H1 (cell line): ENCODE measurements at regions not wholly inside any gene's neighbourhood (a gene's known extent, or its start where the extent isn't known, plus 50 kb on each side); places are given as distances from the start of the nearest gene placed in this dataset.

Experiments used
- CTCF ChIA-PET: fragments of 300-600 bp; sonication (Branson Sonifier 250); formaldehyde crosslinking; loops from one replicate; lab custom pipeline; 2021; ENCODE audit not compliant: partially characterized antibody; lab: Charles Lee
- POLR2A ChIA-PET: fragments of 300-600 bp; sonication (Branson Sonifier 250); formaldehyde crosslinking; loops from one replicate; lab custom pipeline; 2021; ENCODE audit warnings: inconsistent platforms; ENCODE audit not compliant: partially characterized antibody; lab: Charles Lee
- DNase-seq, 2 experiments: peaks; one replicate each; pipeline versions ENCODE4 v3.0.0 to v3.0.0-alpha.2; 2010 to 2022; ENCODE audit warnings: low spot score in 2 of 2, low read depth in 1 of 2, mixed read lengths in 1 of 2
- FAIRE-seq: peaks from 2 replicates; lab custom pipeline; 2011; peaks lifted over from hg19 to GRCh38; lab: Jason Lieb, UNC
- H2AFZ ChIP-seq: 2 replicates; pipeline ENCODE4 v1.8.1; 2012; ENCODE audit warnings: low read length, inconsistent platforms
- H2AK5ac ChIP-seq: 2 replicates; pipeline ENCODE4 v1.6.1; 2013; ENCODE audit warnings: low read depth, low read length
- H2BK120ac ChIP-seq: replicated peaks from 2 replicates; pipeline ENCODE3; 2013; ENCODE audit warnings: low read depth, low read length, inconsistent platforms
- H2BK12ac ChIP-seq: 2 replicates; pipeline ENCODE4 v1.6.1; 2013; ENCODE audit warnings: low read depth, low read length
- H2BK15ac ChIP-seq: 2 replicates; pipeline ENCODE4 v1.6.1; 2013; ENCODE audit warnings: low read length
- H2BK20ac ChIP-seq: 2 replicates; pipeline ENCODE4 v1.6.1; 2013; ENCODE audit warnings: low read length
- H2BK5ac ChIP-seq: 2 replicates; pipeline ENCODE4 v1.6.1; 2013; ENCODE audit warnings: low read depth, low read length
- H3K14ac ChIP-seq: 2 replicates; pipeline ENCODE4 v1.6.1; 2013; ENCODE audit warnings: inconsistent platforms; ENCODE audit not compliant: insufficient read length
- H3K18ac ChIP-seq: 2 replicates; pipeline ENCODE4 v1.6.1; 2013; ENCODE audit warnings: low read length; ENCODE audit errors: extremely low read depth
- H3K23ac ChIP-seq: 2 replicates; pipeline ENCODE4 v1.6.1; 2013; ENCODE audit warnings: inconsistent platforms; ENCODE audit not compliant: insufficient read length
- H3K23me2 ChIP-seq: 2 replicates; pipeline ENCODE4 v1.6.1; 2013; ENCODE audit warnings: low read depth, low read length
- H3K27ac ChIP-seq: 2 replicates; pipeline ENCODE4 v1.6.1; 2011; ENCODE audit warnings: low read depth, low read length, inconsistent platforms
- H3K27me3 ChIP-seq, 4 experiments: replicated peaks in 1 of 4; 1 replicate in 1 of 4; 2 replicates in 3 of 4; pipeline versions ENCODE4 v1.6.1 to v1.8.1; 2011 to 2013; ENCODE audit warnings: low read length in 3 of 4, mild to moderate bottlenecking in 3 of 4, inconsistent platforms in 2 of 4, mixed read lengths in 2 of 4, moderate library complexity in 1 of 4; ENCODE audit not compliant: control insufficient read depth in 3 of 4, insufficient read depth in 3 of 4; ENCODE audit errors: extremely low read depth in 1 of 4
- H3K36me3 ChIP-seq, 4 experiments: 2 replicates each; pipeline versions ENCODE4 v1.6.1 to v1.8.1; 2011 to 2013; ENCODE audit warnings: mild to moderate bottlenecking in 4 of 4, low read length in 3 of 4, moderate library complexity in 2 of 4, control low read depth in 1 of 4, inconsistent platforms in 1 of 4; ENCODE audit not compliant: insufficient read depth in 4 of 4, control insufficient read depth in 2 of 4
- H3K4ac ChIP-seq: replicated peaks from 2 replicates; pipeline ENCODE3; 2013; ENCODE audit warnings: low read length, low read depth, mixed read lengths, inconsistent platforms; ENCODE audit not compliant: insufficient read length
- H3K4me1 ChIP-seq, 4 experiments: replicated peaks in 1 of 4; 1 replicate in 1 of 4; 2 replicates in 3 of 4; pipeline versions ENCODE4 v1.6.1 to v1.8.1; 2011 to 2013; ENCODE audit warnings: low read length in 3 of 4, inconsistent platforms in 2 of 4, mixed read lengths in 1 of 4; ENCODE audit not compliant: insufficient read depth in 4 of 4, control insufficient read depth in 3 of 4
- H3K4me2 ChIP-seq, 2 experiments: 2 replicates each; pipeline versions ENCODE4 v1.6.1 to v1.8.1; 2011 to 2013; ENCODE audit warnings: low read depth in 2 of 2, low read length in 2 of 2, control low read depth in 1 of 2, inconsistent platforms in 1 of 2, mild to moderate bottlenecking in 1 of 2; ENCODE audit not compliant: insufficient read depth in 1 of 2
- H3K4me3 ChIP-seq, 4 experiments: fragments of 200-600, 300-600 bp in 1 of 4; sonication (generic), shearing (Covaris generic), sonication (Bioruptor Twin) in 1 of 4; 2 replicates each; pipeline versions ENCODE4 v1.5.1 to v1.8.1; 2011 to 2016; ENCODE audit warnings: low read length in 4 of 4, low read depth in 3 of 4, control low read depth in 2 of 4, inconsistent platforms in 2 of 4, mild to moderate bottlenecking in 2 of 4, mixed read lengths in 1 of 4, moderate library complexity in 1 of 4; ENCODE audit not compliant: insufficient read depth in 2 of 4; ENCODE audit errors: extremely low read depth in 1 of 4
- H3K56ac ChIP-seq: replicated peaks from 2 replicates; pipeline ENCODE3; 2013; ENCODE audit warnings: low read depth, mild to moderate bottlenecking, mixed read lengths, low read length, inconsistent platforms; ENCODE audit not compliant: insufficient read length
- H3K79me1 ChIP-seq: 2 replicates; pipeline ENCODE4 v1.6.1; 2013; ENCODE audit warnings: low read depth, low read length, control low read depth
- H3K79me2 ChIP-seq, 2 experiments: 2 replicates each; pipeline versions ENCODE4 v1.6.1 to v1.8.1; 2012 to 2013; ENCODE audit warnings: low read length in 2 of 2, mild to moderate bottlenecking in 2 of 2, inconsistent platforms in 1 of 2; ENCODE audit not compliant: insufficient read depth in 2 of 2, control insufficient read depth in 1 of 2
- H3K9ac ChIP-seq, 4 experiments: replicated peaks in 1 of 4; 1 replicate in 1 of 4; 2 replicates in 3 of 4; pipeline versions ENCODE4 v1.6.1 to v1.8.1; 2011 to 2013; ENCODE audit warnings: low read depth in 3 of 4, low read length in 3 of 4, control low read depth in 2 of 4, mild to moderate bottlenecking in 2 of 4, moderate library complexity in 2 of 4, inconsistent platforms in 1 of 4; ENCODE audit errors: extremely low read depth in 1 of 4
- H3K9me3 ChIP-seq, 2 experiments: 2 replicates each; pipeline versions ENCODE4 v1.6.1 to v1.8.1; 2012 to 2013; ENCODE audit warnings: mild to moderate bottlenecking in 2 of 2, moderate library complexity in 2 of 2, control low read depth in 1 of 2, inconsistent platforms in 1 of 2, low read depth in 1 of 2, low read length in 1 of 2, mixed read lengths in 1 of 2; ENCODE audit not compliant: insufficient read depth in 2 of 2
- H4K20me1 ChIP-seq, 2 experiments: replicated peaks in 1 of 2; 2 replicates each; pipeline versions ENCODE3 to v1.8.1; 2011 to 2013; ENCODE audit warnings: inconsistent platforms in 2 of 2, low read length in 2 of 2, mild to moderate bottlenecking in 1 of 2; ENCODE audit not compliant: insufficient read depth in 2 of 2, control insufficient read depth in 1 of 2
- H4K5ac ChIP-seq: 2 replicates; pipeline ENCODE4 v1.6.1; 2013; ENCODE audit warnings: low read length, low read depth, mixed read lengths, inconsistent platforms; ENCODE audit not compliant: insufficient read length
- H4K8ac ChIP-seq: 2 replicates; pipeline ENCODE4 v1.8.0; 2013; ENCODE audit warnings: mild to moderate bottlenecking, moderate library complexity, low read length, inconsistent platforms; ENCODE audit not compliant: insufficient read depth; ENCODE audit errors: extremely low read depth
- H4K91ac ChIP-seq: replicated peaks from 2 replicates; pipeline ENCODE3; 2013; ENCODE audit warnings: low read length, mixed read lengths, inconsistent platforms; ENCODE audit not compliant: insufficient read length
- ASH2L ChIP-seq: fragments of 200-600, 300-600 bp; sonication (generic); IDR thresholded peaks from one replicate; pipeline ENCODE4 v1.7.1; 2017; ENCODE audit warnings: low read length
- BACH1 ChIP-seq: IDR thresholded peaks from 2 replicates; pipeline ENCODE4 v1.6.1; 2012; ENCODE audit warnings: low read length, improper control_type of control experiment
- CBX8 ChIP-seq: fragments of 300-800, 300-1000 bp; sonication (generic); IDR thresholded peaks from 2 replicates; pipeline ENCODE4 v1.7.1; 2016; ENCODE audit warnings: low read depth, low read length, borderline replicate concordance
- CEBPB ChIP-seq: IDR thresholded peaks from 2 replicates; pipeline ENCODE4 v1.6.1; 2012; ENCODE audit warnings: low read depth, low read length
- EP300 ChIP-seq, 2 experiments: IDR thresholded peaks; 1 replicate in 1 of 2; 2 replicates in 1 of 2; pipeline ENCODE4 v1.6.1; 2011 to 2012; ENCODE audit warnings: low read depth in 2 of 2, low read length in 2 of 2, mild to moderate bottlenecking in 2 of 2, borderline replicate concordance in 1 of 2, inconsistent platforms in 1 of 2, moderate library complexity in 1 of 2
- EZH2 ChIP-seq: fragments of 200-600 bp; sonication (generic); IDR thresholded peaks from 2 replicates; pipeline ENCODE4 v1.7.1; 2012; ENCODE audit warnings: low read depth, mild to moderate bottlenecking, moderate library complexity, low read length, inconsistent platforms; ENCODE audit not compliant: severe bottlenecking
- GTF2F1 ChIP-seq: IDR thresholded peaks from 2 replicates; pipeline ENCODE4 v1.6.1; 2012; ENCODE audit warnings: low read depth, low read length, improper control_type of control experiment, borderline replicate concordance
- HDAC2 ChIP-seq, 2 experiments: fragments of 300-600 bp in 1 of 2; sonication (generic) in 1 of 2; IDR thresholded peaks; 2 replicates each; pipeline ENCODE4 v1.6.1; 2011 to 2012; ENCODE audit warnings: low read depth in 2 of 2, low read length in 2 of 2, mild to moderate bottlenecking in 2 of 2, moderate library complexity in 2 of 2, borderline replicate concordance in 1 of 2, inconsistent platforms in 1 of 2
- JUND ChIP-seq: IDR thresholded peaks from 2 replicates; pipeline ENCODE4 v1.6.1; 2011; ENCODE audit warnings: mild to moderate bottlenecking, improper control_type of control experiment, low read length
- NRF1 ChIP-seq: IDR thresholded peaks from 2 replicates; pipeline ENCODE4 v1.6.1; 2011; ENCODE audit warnings: mild to moderate bottlenecking, low read depth, low read length, improper control_type of control experiment
- PHF8 ChIP-seq: fragments of 200-600 bp; sonication (generic); conservative IDR thresholded peaks from 2 replicates; pipeline ENCODE4 v1.7.1; 2012; ENCODE audit warnings: low read depth, mild to moderate bottlenecking, inconsistent platforms, low read length, moderate library complexity
- SIRT6 ChIP-seq: IDR thresholded peaks from one replicate; pipeline ENCODE4 v1.7.1; 2012; ENCODE audit warnings: low read length, inconsistent platforms
- SUZ12 ChIP-seq: fragments of 200-600 bp; sonication (generic); IDR thresholded peaks from 2 replicates; pipeline ENCODE4 v1.6.1; 2012; ENCODE audit warnings: mild to moderate bottlenecking, inconsistent platforms, low read length, moderate library complexity, mixed read lengths
- ZNF274 ChIP-seq: IDR thresholded peaks from 2 replicates; pipeline ENCODE4 v1.7.0; 2012; ENCODE audit warnings: low read length, borderline replicate concordance; ENCODE audit errors: extremely low read depth
- WGBS, 2 experiments: shearing (Covaris generic) in 1 of 2; methylation state at CpG; one replicate each; pipeline versions ENCODE4 v1.1.6 to v1.1.7; 2013 to 2015; ENCODE audit warnings: low lambda C conversion rate in 2 of 2, mixed read lengths in 2 of 2, inconsistent platforms in 1 of 2, low coverage in 1 of 2, missing lambda C conversion rate in 1 of 2; ENCODE audit not compliant: insufficient replicate concordance in 2 of 2, insufficient coverage in 1 of 2, insufficient read length in 1 of 2; ENCODE audit errors: extremely low coverage in 1 of 2, missing lambda C conversion rate in 1 of 2; 5-methylcytosine and 5-hydroxymethylcytosine counted together
- TF ChIP-seq, protein P1 (sequence below): IDR thresholded peaks from 2 replicates; pipeline ENCODE4 v1.6.1; 2012; ENCODE audit warnings: inconsistent platforms

DNA sequence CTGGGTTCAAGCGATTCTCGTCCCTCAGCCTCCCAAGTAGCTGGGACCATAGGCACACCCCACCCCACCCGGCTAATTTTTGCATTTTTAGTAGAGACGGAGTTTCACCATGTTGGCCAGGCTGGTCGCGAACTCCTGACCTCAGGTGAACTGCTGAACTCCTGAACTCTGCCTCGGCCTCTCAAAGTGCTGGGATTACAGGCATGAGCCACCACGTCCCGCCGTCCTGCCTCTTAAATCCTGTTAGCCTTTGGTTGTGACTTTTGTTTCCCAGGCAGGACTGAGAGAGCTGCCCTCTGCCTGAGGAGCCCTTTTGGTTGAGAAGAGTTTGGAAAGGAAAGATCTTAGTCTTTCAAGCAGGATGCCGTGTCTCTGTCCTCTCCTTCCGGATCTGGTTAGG lies 59.3 kb upstream of the C1orf174 start:
- H3K79me2 ChIP-seq = no peaks in the 10 kb centered on the region
- FAIRE-seq (no peak), DNase-seq (no peak)
- WGBS, 2 experiments = 87% methylated on average over 12 of the region's 12 CpGs; no CpG with 5 or more reads in 1 of the 2 experiments
- H3K4me2 ChIP-seq = no peak overlapping the region
- H2BK5ac ChIP-seq = no peak overlapping the region
- H3K4ac ChIP-seq = no peak overlapping the region
- no peaks in the 10 kb centered on the region for H3K23me2 ChIP-seq
- no peaks in the 10 kb centered on the region for H3K79me1 ChIP-seq
- no peak overlapping the region for H3K18ac ChIP-seq
- no peak overlapping the region for H3K27ac ChIP-seq
- no peak overlapping the region for H2BK15ac ChIP-seq
- H2BK12ac ChIP-seq = no peak overlapping the region
- no peaks in the 10 kb centered on the region for H3K27me3 ChIP-seq
- H3K23ac ChIP-seq = no peak overlapping the region
- POLR2A ChIA-PET = no interaction called here
- no peak overlapping the region for H3K9ac ChIP-seq
- no peak overlapping the region for H4K91ac ChIP-seq
- H2BK20ac ChIP-seq = no peak overlapping the region
- H4K8ac ChIP-seq = no peak overlapping the region
- H2BK120ac ChIP-seq = no peak overlapping the region
- no peaks in the 10 kb centered on the region for H3K9me3 ChIP-seq
- H3K14ac ChIP-seq = no peak overlapping the region
- CTCF ChIA-PET = no interaction called here
- H4K5ac ChIP-seq = no peak overlapping the region
- H2AFZ ChIP-seq = no peak overlapping the region
- no peaks in the 10 kb centered on the region for H4K20me1 ChIP-seq
- no peak overlapping the region for H3K4me3 ChIP-seq
- H3K4me1 ChIP-seq = no peaks in the 10 kb centered on the region; a peak in 1 of 7 replicates
- H3K36me3 ChIP-seq = no peaks in the 10 kb centered on the region
- H2AK5ac ChIP-seq = no peak overlapping the region
- H3K56ac ChIP-seq = no peak overlapping the region
- TF ChIP-seq HDAC2 (IDR thresholded peaks at IDR 0.05; ENCODE audit: borderline replicate concordance in 1 of 2, low read depth in 2 of 2, low read length in 2 of 2) (no peak), EP300 (IDR thresholded peaks at IDR 0.05; ENCODE audit: borderline replicate concordance in 1 of 2, low read depth in 2 of 2, low read length in 2 of 2) (no peak), NRF1 (no peak), JUND (no peak), SIRT6 (no peak), CEBPB (no peak), BACH1 (no peak), GTF2F1 (no peak), ZNF274 (no peak), CBX8 (no peak), PHF8 (no peak), SUZ12 (no peak), EZH2 (no peak), ASH2L (no peak)
- TF ChIP-seq, protein P1, sequence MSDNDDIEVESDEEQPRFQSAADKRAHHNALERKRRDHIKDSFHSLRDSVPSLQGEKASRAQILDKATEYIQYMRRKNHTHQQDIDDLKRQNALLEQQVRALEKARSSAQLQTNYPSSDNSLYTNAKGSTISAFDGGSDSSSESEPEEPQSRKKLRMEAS = no peak
